HFFc6 (cell line): ENCODE measurements at regions not wholly inside any gene's neighbourhood (a gene's known extent, or its start where the extent isn't known, plus 50 kb on each side); places are given as distances from the start of the nearest gene placed in this dataset.

Source experiments
- DNase-seq: peaks from one replicate; pipeline ENCODE4 v3.0.0-alpha.2; 2018
- H3K27ac Mint-ChIP-seq: 2 replicates; pipeline ENCODE4 v1.8.0; 2020; ENCODE audit warnings: mild to moderate bottlenecking, mixed read lengths
- H3K27me3 Mint-ChIP-seq: 2 replicates; pipeline ENCODE4 v1.8.0; 2021; ENCODE audit warnings: mild to moderate bottlenecking, moderate library complexity, mixed read lengths; ENCODE audit not compliant: insufficient read depth
- H3K36me3 Mint-ChIP-seq: 2 replicates; pipeline ENCODE4 v1.8.0; 2021; ENCODE audit warnings: low read depth, mixed read lengths
- H3K4me1 Mint-ChIP-seq: 2 replicates; pipeline ENCODE4 v1.8.0; 2020; ENCODE audit warnings: low read depth, mixed read lengths
- H3K4me3 Mint-ChIP-seq: 2 replicates; pipeline ENCODE4 v1.8.0; 2020; ENCODE audit warnings: mild to moderate bottlenecking, moderate library complexity, mixed read lengths
- H3K9me3 Mint-ChIP-seq: 2 replicates; pipeline ENCODE4 v1.8.0; 2020; ENCODE audit warnings: mild to moderate bottlenecking, mixed read lengths
- CTCF ChIP-seq: fragments of 200-600 bp; sonication (generic); IDR thresholded peaks from 2 replicates; pipeline ENCODE4 v1.5.0; 2021; ENCODE audit warnings: antibody characterized with exemption, mild to moderate bottlenecking

DNA sequence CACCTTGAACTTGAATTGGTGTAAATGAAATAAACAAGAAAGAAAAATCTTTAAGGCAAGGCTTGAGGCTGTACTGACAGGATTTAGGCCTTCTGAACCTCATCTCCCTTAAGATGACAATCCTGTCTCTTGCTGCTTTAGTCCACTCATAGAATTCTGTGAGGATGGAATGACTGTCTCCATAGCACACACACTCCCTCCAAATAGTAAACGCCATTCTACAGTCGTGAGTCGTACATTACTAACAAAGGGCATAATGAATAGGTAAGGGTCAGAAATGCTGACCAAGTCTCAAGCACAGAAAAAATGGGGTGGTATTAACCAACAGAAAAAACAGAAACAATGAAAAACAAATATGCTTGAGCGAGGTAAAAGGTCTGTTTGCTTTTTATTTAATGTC is 71.8 kb upstream of the SIMC1 start:
- Mint-ChIP-seq H3K9me3 (no peaks in the 10 kb centered on the region), H3K4me1 (peaks cover 6% of the 10 kb centered on the region; the same call in 1 of the 2 replicates), H3K27ac (no peak overlapping the region), H3K4me3 (no peak overlapping the region), H3K27me3 (peaks cover 24% of the 10 kb centered on the region), H3K36me3 (no peaks in the 10 kb centered on the region)
- TF ChIP-seq CTCF: no peak
- no peak for DNase-seq

DNA sequence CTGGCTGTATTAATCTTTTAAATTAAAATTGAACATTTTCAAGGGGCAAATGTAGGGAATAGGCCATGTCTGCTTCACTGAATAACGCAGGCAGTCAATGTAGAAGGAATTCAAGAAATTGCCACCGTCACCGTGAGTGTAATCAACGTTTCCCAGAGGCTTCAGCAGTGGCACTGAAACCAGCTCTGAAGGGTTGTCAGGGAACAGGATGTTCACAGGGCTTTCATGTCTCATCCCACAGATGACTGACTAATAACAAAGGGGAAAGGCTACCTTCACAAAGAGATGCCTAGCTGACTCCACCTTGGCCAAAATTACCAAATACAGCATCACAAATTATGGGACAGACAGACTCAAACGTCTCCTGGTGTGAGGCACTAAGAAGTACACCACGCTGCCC is 70.4 kb upstream of the SIMC1 start:
- no peak for TF ChIP-seq CTCF

GRCh38 chr5:176169393-176170063 is 68.7 kb upstream of the SIMC1 start:
- H3K4me3 Mint-ChIP-seq: no peak overlapping the region
- H3K4me1 Mint-ChIP-seq: peaks cover 6% of the 10 kb centered on the region; the same call in 1 of the 2 replicates
- H3K27me3 Mint-ChIP-seq: peaks cover 17% of the 10 kb centered on the region
- H3K27ac Mint-ChIP-seq: no peak overlapping the region
- no peak for TF ChIP-seq CTCF
- no peaks in the 10 kb centered on the region for H3K9me3 Mint-ChIP-seq
- DNase-seq: no peak
- H3K36me3 Mint-ChIP-seq: no peaks in the 10 kb centered on the region

More for the DNA sequence above, 70.4 kb upstream of the SIMC1 start:
- Mint-ChIP-seq H3K27me3 (peaks cover 25% of the 10 kb centered on the region), H3K4me3 (no peak overlapping the region), H3K27ac (no peak overlapping the region), H3K4me1 (peaks cover 6% of the 10 kb centered on the region; the same call in 1 of the 2 replicates), H3K9me3 (no peaks in the 10 kb centered on the region), H3K36me3 (no peaks in the 10 kb centered on the region)
- DNase-seq: no peak

DNA sequence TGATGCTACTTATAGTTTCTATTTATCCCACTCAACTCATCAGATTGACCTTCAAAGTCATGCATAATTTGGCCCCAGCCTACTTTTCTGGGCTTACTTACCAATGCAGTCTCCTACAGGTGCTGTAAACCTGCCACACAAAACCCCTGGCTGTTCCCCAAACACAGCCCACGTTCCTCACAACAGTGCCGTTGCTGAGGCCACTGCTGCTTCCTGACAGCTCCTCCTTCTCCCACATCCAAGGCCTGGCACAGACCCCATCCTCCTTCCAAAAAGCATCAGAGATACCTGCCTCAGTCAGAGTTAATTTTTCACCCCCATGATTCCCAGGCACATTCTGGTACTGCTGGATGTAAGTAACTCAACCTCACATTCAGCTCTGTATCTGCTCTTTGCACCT is 68.1 kb upstream of the SIMC1 start:
- H3K4me3 Mint-ChIP-seq: no peak overlapping the region
- peaks cover 18% of the 10 kb centered on the region for H3K27me3 Mint-ChIP-seq
- no peak for DNase-seq
- no peaks in the 10 kb centered on the region for H3K36me3 Mint-ChIP-seq
- H3K4me1 Mint-ChIP-seq: peaks cover 6% of the 10 kb centered on the region; the same call in 1 of the 2 replicates
- no peak overlapping the region for H3K27ac Mint-ChIP-seq
- no peaks in the 10 kb centered on the region for H3K9me3 Mint-ChIP-seq
- TF ChIP-seq CTCF: no peak

DNA sequence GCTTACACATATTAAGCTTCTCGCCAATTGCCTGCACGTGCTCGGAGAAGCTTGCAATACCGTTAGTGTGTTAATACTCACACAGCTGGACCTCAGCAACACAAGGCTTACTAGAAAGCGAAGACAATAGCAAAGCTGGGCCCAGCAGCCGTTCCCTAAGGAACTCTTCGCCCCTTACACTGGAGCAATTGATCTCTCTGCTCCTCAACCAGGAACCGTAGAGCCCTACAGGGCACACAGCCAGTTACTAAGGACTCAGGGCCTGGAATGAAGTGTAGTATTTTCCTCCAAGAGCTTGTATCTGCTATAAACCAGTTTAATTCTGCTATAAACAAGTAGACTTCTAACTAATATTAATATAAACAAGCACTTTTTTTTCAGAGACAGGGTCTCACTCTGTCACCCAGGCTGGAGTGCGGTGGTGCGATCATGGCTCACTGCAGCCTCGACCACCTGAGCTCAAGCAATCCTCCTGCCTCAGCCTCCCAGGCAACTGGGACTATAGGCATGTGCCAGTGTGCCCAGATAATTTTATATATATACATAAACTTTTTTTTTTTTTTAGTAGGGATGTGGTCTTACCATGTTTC is 67.0 kb upstream of the SIMC1 start:
- Mint-ChIP-seq H3K27ac (no peak overlapping the region), H3K36me3 (no peaks in the 10 kb centered on the region), H3K9me3 (no peaks in the 10 kb centered on the region), H3K4me3 (no peak overlapping the region), H3K4me1 (peaks cover 6% of the 10 kb centered on the region; the same call in 1 of the 2 replicates), H3K27me3 (peaks cover 26% of the 10 kb centered on the region)
- TF ChIP-seq CTCF: no peak
- no peak for DNase-seq
